ENCODE measurements at regions not wholly inside any gene's neighbourhood (a gene's known extent, or its start where the extent isn't known, plus 50 kb on each side); places are given as distances from the start of the nearest gene placed in this dataset.

GRCh38 chr4:173590697-173591096, 60.7 kb upstream of the HAND2 start:
- TF ChIP-seq, protein P1, sequence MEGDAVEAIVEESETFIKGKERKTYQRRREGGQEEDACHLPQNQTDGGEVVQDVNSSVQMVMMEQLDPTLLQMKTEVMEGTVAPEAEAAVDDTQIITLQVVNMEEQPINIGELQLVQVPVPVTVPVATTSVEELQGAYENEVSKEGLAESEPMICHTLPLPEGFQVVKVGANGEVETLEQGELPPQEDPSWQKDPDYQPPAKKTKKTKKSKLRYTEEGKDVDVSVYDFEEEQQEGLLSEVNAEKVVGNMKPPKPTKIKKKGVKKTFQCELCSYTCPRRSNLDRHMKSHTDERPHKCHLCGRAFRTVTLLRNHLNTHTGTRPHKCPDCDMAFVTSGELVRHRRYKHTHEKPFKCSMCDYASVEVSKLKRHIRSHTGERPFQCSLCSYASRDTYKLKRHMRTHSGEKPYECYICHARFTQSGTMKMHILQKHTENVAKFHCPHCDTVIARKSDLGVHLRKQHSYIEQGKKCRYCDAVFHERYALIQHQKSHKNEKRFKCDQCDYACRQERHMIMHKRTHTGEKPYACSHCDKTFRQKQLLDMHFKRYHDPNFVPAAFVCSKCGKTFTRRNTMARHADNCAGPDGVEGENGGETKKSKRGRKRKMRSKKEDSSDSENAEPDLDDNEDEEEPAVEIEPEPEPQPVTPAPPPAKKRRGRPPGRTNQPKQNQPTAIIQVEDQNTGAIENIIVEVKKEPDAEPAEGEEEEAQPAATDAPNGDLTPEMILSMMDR (IDR thresholded peaks at IDR 0.05), result no peak
- no peak for TF ChIP-seq POLR2A (IDR thresholded peaks at IDR 0.05)

Measured in right lobe of liver (tissue), 4 donors.